Esophagus muscularis mucosa (tissue), 4 donors: ENCODE measurements at regions not wholly inside any gene's neighbourhood (a gene's known extent, or its start where the extent isn't known, plus 50 kb on each side); places are given as distances from the start of the nearest gene placed in this dataset.

Source experiments
- DNase-seq: peaks from one replicate; pipeline ENCODE4 v3.0.0-alpha.2; 2017; ENCODE audit errors: extremely low spot score
- H3K27ac ChIP-seq, 4 donors: fragments of 200-600 bp; sonication (generic); replicated peaks in 1 of 4; 1 replicate in 3 of 4; 2 replicates in 1 of 4; pipeline ENCODE4 v1.5.1; 2016 to 2019; ENCODE audit warnings: mild to moderate bottlenecking in 1 of 4
- H3K27me3 ChIP-seq, 4 donors: fragments of 200-600 bp; sonication (generic); one replicate each; pipeline versions ENCODE4 v1.5.1 to v1.6.0; 2016 to 2019
- H3K36me3 ChIP-seq, 4 donors: fragments of 200-600 bp; sonication (generic); one replicate each; pipeline ENCODE4 v1.5.1; 2016 to 2019
- H3K4me1 ChIP-seq, 4 donors: fragments of 200-600 bp; sonication (generic); one replicate each; pipeline ENCODE4 v1.5.1; 2016 to 2019
- H3K4me3 ChIP-seq, 4 donors: fragments of 200-600 bp; sonication (generic); 1 replicate in 2 of 4; 2 replicates in 2 of 4; pipeline ENCODE4 v1.5.1; 2016 to 2019; ENCODE audit warnings: mild to moderate bottlenecking in 4 of 4, moderate library complexity in 1 of 4
- H3K9me3 ChIP-seq, 4 donors: fragments of 200-600 bp; sonication (generic); 1 replicate in 3 of 4; 2 replicates in 1 of 4; pipeline ENCODE4 v1.5.1; 2016 to 2019
- CTCF ChIP-seq, 3 experiments: fragments of 200-600 bp in 2 of 3; fragments of 450-650 bp in 1 of 3; sonication (generic) in 2 of 3; IDR thresholded peaks; one replicate each; pipeline ENCODE4 v1.5.1; 2017 to 2019; ENCODE audit warnings: antibody characterized with exemption in 3 of 3, mild to moderate bottlenecking in 2 of 3, moderate library complexity in 1 of 3
- EP300 ChIP-seq: sonication (generic); formaldehyde crosslinking; IDR thresholded peaks from one replicate; pipeline ENCODE4 v1.6.1; 2017; ENCODE audit warnings: antibody characterized with exemption
- POLR2A ChIP-seq: fragments of 450-650 bp; IDR thresholded peaks from one replicate; pipeline ENCODE4 v1.6.1; 2017; ENCODE audit warnings: antibody characterized with exemption, moderate library complexity, mild to moderate bottlenecking, low read depth
- POLR2AphosphoS5 ChIP-seq, 2 donors: sonication (generic); formaldehyde crosslinking; IDR thresholded peaks; one replicate each; pipeline ENCODE4 v1.6.1; 2017; ENCODE audit warnings: antibody characterized with exemption in 2 of 2
- WGBS: methylation state at CpG from one replicate; pipeline ENCODE4 v1.1.5; 2018; 5-methylcytosine and 5-hydroxymethylcytosine counted together
- intact Hi-C: fragments of 100-400 bp; cut with DNase I; formaldehyde crosslinking; loops from one replicate; pipeline ENCODE4 v1.15.1; 2023

- peaks cover 0 to 5% (median 2%) of the 10 kb centered on the region in 4 donors for H3K4me1 ChIP-seq
- H3K9me3 ChIP-seq: peaks cover 0 to 7% (median 4%) of the 10 kb centered on the region in 4 donors
- WGBS: 83% methylated on average over 5 of the region's 5 CpGs
- peak; percentile 64 for DNase-seq
- H3K36me3 ChIP-seq: no peaks in the 10 kb centered on the region
- TF ChIP-seq POLR2A: no peak
- no peak for TF ChIP-seq POLR2AphosphoS5 (IDR thresholded peaks at IDR 0.05)
- TF ChIP-seq CTCF (IDR thresholded peaks at IDR 0.05): no peak
- intact Hi-C loops: loop anchor here (5.0 to 10.0 kb wide), 3 partner anchors 110 to 492 kb away; no protein-coding TSS in a partner anchor
- no peak overlapping the region for H3K27ac ChIP-seq
- no peak overlapping the region for H3K4me3 ChIP-seq
- H3K27me3 ChIP-seq: peaks cover 0 to 45% (median 6%) of the 10 kb centered on the region in 4 donors
Measured at GRCh38 chr22:22957090-22957489, 69.5 kb downstream of the IGLL5 start.

DNA sequence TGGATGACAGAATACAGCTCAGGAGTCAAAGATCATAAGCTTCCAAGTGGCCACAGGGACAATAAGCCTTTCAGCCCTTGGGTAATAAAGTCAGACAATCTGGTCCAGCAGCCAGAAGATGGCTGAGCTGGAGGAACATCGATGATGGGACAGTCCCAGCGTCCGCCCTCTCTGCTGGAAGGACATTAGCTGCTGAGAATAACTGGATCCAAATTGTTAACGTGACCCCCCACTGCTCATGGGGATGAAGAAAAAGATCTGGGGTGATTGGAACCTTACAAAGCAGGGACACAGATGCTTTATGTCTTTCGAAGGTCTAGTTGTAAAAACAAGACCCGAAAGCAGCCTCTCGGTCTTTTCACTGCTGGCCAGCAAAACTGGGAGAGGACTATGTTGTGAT, 71.0 kb downstream of the IGLL5 start:
- Histone ChIP-seq H3K9me3 (peaks cover 0 to 12% (median 7%) of the 10 kb centered on the region in 4 donors), H3K36me3 (no peaks in the 10 kb centered on the region), H3K27me3 (peaks cover 0 to 30% (median 6%) of the 10 kb centered on the region in 4 donors), H3K4me1 (peaks cover 0 to 5% (median 2%) of the 10 kb centered on the region in 4 donors), H3K27ac (no peak overlapping the region), H3K4me3 (no peak overlapping the region)
- no peak for DNase-seq
- WGBS: 67% methylated on average over 7 of the region's 7 CpGs
- no peak for TF ChIP-seq CTCF (IDR thresholded peaks at IDR 0.05)
- intact Hi-C loops: loop anchor here (1.0 to 10.0 kb wide), 4 partner anchors 111 to 494 kb away; no protein-coding TSS in a partner anchor

GRCh38 chr22:22959147-22959827, 71.7 kb downstream of the IGLL5 start:
- Histone ChIP-seq H3K4me3 (no peak overlapping the region), H3K9me3 (peaks cover 0 to 12% (median 7%) of the 10 kb centered on the region in 4 donors)

DNA sequence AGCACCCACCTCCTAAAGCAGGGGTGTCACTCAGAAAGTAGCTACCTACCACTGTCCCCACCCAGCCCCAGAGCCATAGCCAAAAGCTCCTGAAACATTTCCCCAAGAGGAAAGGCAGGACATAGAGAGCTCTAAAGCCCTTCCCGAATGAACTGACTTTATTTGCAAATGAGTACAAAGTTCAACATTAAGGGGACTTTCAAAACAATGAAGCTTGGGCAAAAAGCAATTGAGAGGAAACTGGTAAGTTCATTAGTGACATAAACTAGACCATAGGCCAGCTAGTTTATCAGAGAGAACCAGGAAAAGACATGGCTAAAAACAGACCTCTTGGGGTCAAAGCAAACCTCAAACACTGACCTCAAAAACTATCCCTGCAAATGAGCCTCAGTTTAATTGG, 72.7 kb downstream of the IGLL5 start:
- Histone ChIP-seq H3K27ac (no peak overlapping the region), H3K36me3 (no peaks in the 10 kb centered on the region), H3K9me3 (peaks cover 0 to 12% (median 7%) of the 10 kb centered on the region in 4 donors), H3K27me3 (peaks cover 0 to 21% (median 1%) of the 10 kb centered on the region in 4 donors), H3K4me1 (peaks cover 0 to 5% (median 2%) of the 10 kb centered on the region in 4 donors), H3K4me3 (no peak overlapping the region)
- intact Hi-C loops: no loop called here
- TF ChIP-seq CTCF (IDR thresholded peaks at IDR 0.05) (no peak), EP300 (no peak), POLR2AphosphoS5 (IDR thresholded peaks at IDR 0.05) (no peak)
- 57% methylated on average over 1 of the region's 1 CpG for WGBS
- DNase-seq: peak; percentile 77

More at GRCh38 chr22:22959147-22959827, 71.7 kb downstream of the IGLL5 start:
- WGBS: 33% methylated on average over 9 of the region's 9 CpGs
- Histone ChIP-seq H3K27me3 (peaks cover 0 to 23% (median 4%) of the 10 kb centered on the region in 4 donors), H3K4me1 (peaks cover 0 to 5% (median 2%) of the 10 kb centered on the region in 4 donors), H3K36me3 (no peaks in the 10 kb centered on the region), H3K27ac (no peak overlapping the region)
- intact Hi-C loops: loop anchor here (1.0 to 10.0 kb wide), 4 partner anchors 112 to 494 kb away; no protein-coding TSS in a partner anchor
- peak; percentile 90 to 96 (median 95) for TF ChIP-seq CTCF (IDR thresholded peaks at IDR 0.05)
- TF ChIP-seq EP300: no peak
- DNase-seq: peak; percentile 92

DNA sequence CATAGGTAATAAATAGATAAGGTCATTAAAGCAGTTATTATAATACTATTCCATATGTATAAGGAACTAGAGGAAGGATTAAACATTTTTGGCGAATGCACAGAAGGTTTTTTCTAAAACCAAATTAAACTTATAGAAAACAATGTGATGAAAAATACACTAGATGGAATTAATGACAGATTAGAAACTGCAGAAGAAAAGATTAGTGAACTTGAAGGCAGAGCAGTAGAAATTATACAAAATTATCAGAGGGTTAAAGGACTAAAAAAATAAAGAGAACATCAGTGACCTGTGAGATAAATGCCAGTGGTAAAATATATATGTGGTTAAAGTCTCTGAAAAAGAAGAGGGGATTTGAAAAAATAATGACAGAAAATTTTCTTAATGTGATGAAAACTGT, 74.0 kb downstream of the IGLL5 start:
- H3K27me3 ChIP-seq: peaks cover 0 to 16% (median 0%) of the 10 kb centered on the region in 4 donors
- H3K27ac ChIP-seq: no peak overlapping the region
- H3K4me1 ChIP-seq: peaks cover 0 to 5% (median 0%) of the 10 kb centered on the region in 4 donors
- no peaks in the 10 kb centered on the region for H3K36me3 ChIP-seq
- TF ChIP-seq EP300: no peak
- TF ChIP-seq POLR2A: no peak
- TF ChIP-seq CTCF (IDR thresholded peaks at IDR 0.05): no peak
- TF ChIP-seq POLR2AphosphoS5 (IDR thresholded peaks at IDR 0.05): no peak
- intact Hi-C loops: no loop called here
- H3K9me3 ChIP-seq: peaks cover 0 to 12% (median 7%) of the 10 kb centered on the region in 4 donors
- 93% methylated on average over 1 of the region's 1 CpG for WGBS
- H3K4me3 ChIP-seq: no peak overlapping the region
- DNase-seq: no peak
